DND-41 (cell line): ENCODE measurements at regions not wholly inside any gene's neighbourhood (a gene's known extent, or its start where the extent isn't known, plus 50 kb on each side); places are given as distances from the start of the nearest gene placed in this dataset.

ENCODE experiments used
- CTCF ChIP-seq: IDR thresholded peaks from 2 replicates; pipeline ENCODE4 v1.5.1; 2012; ENCODE audit warnings: borderline replicate concordance, low read length, moderate library complexity, mild to moderate bottlenecking; ENCODE audit not compliant: poor library complexity, severe bottlenecking; ENCODE audit errors: extremely low read depth
- EZH2 ChIP-seq: IDR thresholded peaks from 3 replicates; pipeline ENCODE4 v1.6.1; 2012; ENCODE audit warnings: borderline replicate concordance, low read depth, mild to moderate bottlenecking, moderate library complexity, low read length, inconsistent platforms; ENCODE audit not compliant: severe bottlenecking

- no peak for TF ChIP-seq CTCF
- no peak for TF ChIP-seq EZH2
Measured at GRCh38 chr2:118496467-118496866, 351.0 kb downstream of the EN1 start.
